ENCODE measurements at regions not wholly inside any gene's neighbourhood (a gene's known extent, or its start where the extent isn't known, plus 50 kb on each side); places are given as distances from the start of the nearest gene placed in this dataset.

DNA sequence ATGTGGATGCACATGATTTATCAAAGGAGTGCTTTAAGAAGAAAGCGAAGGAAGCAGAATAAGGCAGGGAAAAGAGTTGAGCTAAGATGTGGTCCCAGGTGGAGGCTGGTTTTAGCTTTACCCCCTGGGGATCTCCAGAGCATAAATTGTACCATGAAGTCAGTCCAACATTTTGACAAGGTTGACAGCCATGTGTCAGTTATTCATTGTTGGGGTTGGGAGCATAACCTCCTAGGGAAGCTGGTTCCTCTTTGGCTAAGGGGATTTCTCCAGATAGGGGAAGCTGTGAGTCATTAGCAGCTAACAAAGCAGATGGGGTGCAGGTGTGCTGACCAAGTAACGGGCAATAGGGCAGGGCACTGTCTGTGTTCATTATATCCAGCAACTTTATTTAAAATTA is 123.7 kb upstream of the IGSF10 start:
- no peak for TF ChIP-seq EZH2 (IDR thresholded peaks at IDR 0.05; ENCODE audit: insufficient read depth, poor library complexity, severe bottlenecking)
- no peak for TF ChIP-seq EZH2phosphoT487 (IDR thresholded peaks at IDR 0.05; ENCODE audit: insufficient read depth, low read depth)
